SK-N-SH treated with all-trans-retinoic acid at 6 μM for 48 hours (cell line): ENCODE measurements at regions not wholly inside any gene's neighbourhood (a gene's known extent, or its start where the extent isn't known, plus 50 kb on each side); places are given as distances from the start of the nearest gene placed in this dataset.

Experiments
- PPARA ChIP-seq: fragments of 250-450 bp; sonication (Bioruptor Pico); IDR thresholded peaks from 2 replicates; pipeline ENCODE4 v1.5.0; 2020; ENCODE audit warnings: mild to moderate bottlenecking, borderline replicate concordance
- ZC3H10 ChIP-seq: fragments of 250-450 bp; sonication (Bioruptor Pico); IDR thresholded peaks from 2 replicates; pipeline ENCODE4 v1.5.1; 2021; ENCODE audit warnings: mild to moderate bottlenecking, moderate library complexity
- TF ChIP-seq, protein P1 (sequence below): fragments of 250-450 bp; sonication (Bioruptor Pico); IDR thresholded peaks from 2 replicates; pipeline ENCODE4 v1.5.1; 2020; ENCODE audit warnings: low read depth, mild to moderate bottlenecking, moderate library complexity
- TF ChIP-seq, protein P2 (sequence below): fragments of 250-450 bp; sonication (Bioruptor Pico); IDR thresholded peaks from 2 replicates; pipeline ENCODE4 v1.5.1; 2021; ENCODE audit warnings: mild to moderate bottlenecking, moderate library complexity

DNA sequence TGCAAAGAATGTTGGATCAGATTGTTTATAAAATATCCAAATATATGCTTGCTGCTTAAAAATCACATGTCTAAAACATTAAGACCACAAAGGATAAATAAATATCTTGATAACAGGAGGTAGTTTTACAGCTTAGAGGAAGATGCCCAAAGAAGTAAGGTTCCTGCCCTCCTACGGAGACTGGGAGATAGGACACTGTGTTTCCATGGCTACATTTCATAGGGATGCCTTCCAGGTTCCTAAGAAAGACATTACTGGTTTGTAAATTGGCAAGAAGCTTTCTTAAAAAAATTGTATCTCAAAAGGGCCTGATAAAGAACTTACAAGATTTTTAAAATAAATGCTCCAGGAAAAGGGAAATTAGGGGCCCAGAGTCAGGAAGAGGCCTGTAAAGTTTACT is 437.2 kb downstream of the HINT1 start:
- TF ChIP-seq PPARA (no peak), ZC3H10 (CRISPR knock-in tag) (no peak)
- TF ChIP-seq, protein P1, sequence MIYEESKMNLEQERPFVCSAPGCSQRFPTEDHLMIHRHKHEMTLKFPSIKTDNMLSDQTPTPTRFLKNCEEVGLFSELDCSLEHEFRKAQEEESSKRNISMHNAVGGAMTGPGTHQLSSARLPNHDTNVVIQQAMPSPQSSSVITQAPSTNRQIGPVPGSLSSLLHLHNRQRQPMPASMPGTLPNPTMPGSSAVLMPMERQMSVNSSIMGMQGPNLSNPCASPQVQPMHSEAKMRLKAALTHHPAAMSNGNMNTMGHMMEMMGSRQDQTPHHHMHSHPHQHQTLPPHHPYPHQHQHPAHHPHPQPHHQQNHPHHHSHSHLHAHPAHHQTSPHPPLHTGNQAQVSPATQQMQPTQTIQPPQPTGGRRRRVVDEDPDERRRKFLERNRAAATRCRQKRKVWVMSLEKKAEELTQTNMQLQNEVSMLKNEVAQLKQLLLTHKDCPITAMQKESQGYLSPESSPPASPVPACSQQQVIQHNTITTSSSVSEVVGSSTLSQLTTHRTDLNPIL = no peak
- TF ChIP-seq, protein P2, sequence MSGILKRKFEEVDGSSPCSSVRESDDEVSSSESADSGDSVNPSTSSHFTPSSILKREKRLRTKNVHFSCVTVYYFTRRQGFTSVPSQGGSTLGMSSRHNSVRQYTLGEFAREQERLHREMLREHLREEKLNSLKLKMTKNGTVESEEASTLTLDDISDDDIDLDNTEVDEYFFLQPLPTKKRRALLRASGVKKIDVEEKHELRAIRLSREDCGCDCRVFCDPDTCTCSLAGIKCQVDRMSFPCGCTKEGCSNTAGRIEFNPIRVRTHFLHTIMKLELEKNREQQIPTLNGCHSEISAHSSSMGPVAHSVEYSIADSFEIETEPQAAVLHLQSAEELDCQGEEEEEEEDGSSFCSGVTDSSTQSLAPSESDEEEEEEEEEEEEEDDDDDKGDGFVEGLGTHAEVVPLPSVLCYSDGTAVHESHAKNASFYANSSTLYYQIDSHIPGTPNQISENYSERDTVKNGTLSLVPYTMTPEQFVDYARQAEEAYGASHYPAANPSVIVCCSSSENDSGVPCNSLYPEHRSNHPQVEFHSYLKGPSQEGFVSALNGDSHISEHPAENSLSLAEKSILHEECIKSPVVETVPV = no peak
